ENCODE measurements at regions not wholly inside any gene's neighbourhood (a gene's known extent, or its start where the extent isn't known, plus 50 kb on each side); places are given as distances from the start of the nearest gene placed in this dataset.

- no peak for FAIRE-seq
- DNase-seq (ENCODE audit: extremely low read depth in 1 of 4, low spot score in 3 of 4): no peak
- POLR2A ChIA-PET: interaction anchor here (0.6 to 0.7 kb wide), 2 partner anchors 24 to 341 kb away, joined by 3 read pairs; partner anchors contain the start of gene PUS10
- Histone ChIP-seq H4K20me1 (replicated peaks; ENCODE audit: control insufficient read depth, insufficient read depth, low read length) (no peaks in the 10 kb centered on the region), H2AFZ (ENCODE audit: low read depth, low read length) (no peak overlapping the region), H3K4me2 (ENCODE audit: insufficient read depth, low read length) (no peak overlapping the region), H3K9me3 (replicated peaks; ENCODE audit: control insufficient read depth, insufficient read depth, low read depth, low read length) (no peaks in the 10 kb centered on the region), H3K27ac (ENCODE audit: extremely low read depth, low read depth, low read length) (no peak overlapping the region), H3K79me2 (ENCODE audit: control insufficient read depth, insufficient read depth, low read length) (no peaks in the 10 kb centered on the region), H3K36me3 (ENCODE audit: control insufficient read depth, insufficient read depth, low read length) (no peaks in the 10 kb centered on the region), H3K27me3 (ENCODE audit: control insufficient read depth in 2 of 2, insufficient read depth in 2 of 2, low read length in 2 of 2) (peaks cover 21 to 45% of the 10 kb centered on the region in 2 experiments), H3K9me1 (ENCODE audit: control insufficient read depth, insufficient read depth, low read length) (peaks cover 3% of the 10 kb centered on the region), H3K4me1 (replicated peaks in 1 of 2; ENCODE audit: control insufficient read depth in 2 of 2, insufficient read depth in 2 of 2, low read length in 2 of 2) (no peaks in the 10 kb centered on the region; a peak in 2 of 5 replicates), H3K4me3 (no peak overlapping the region), H3K9ac (ENCODE audit: insufficient read depth in 1 of 2, low read depth in 2 of 2, low read length in 2 of 2) (no peak overlapping the region)
- 2% methylated on average over 4 of the region's 4 CpGs for WGBS (ENCODE audit: insufficient coverage, low coverage, missing lambda C conversion rate)
- ATAC-seq: no peak
- TF ChIP-seq ZNF23 (CRISPR knock-in tag; IDR thresholded peaks at IDR 0.05): no peak
- no peak for TF ChIP-seq IRF2 (CRISPR knock-in tag; IDR thresholded peaks at IDR 0.05)
- TF ChIP-seq BRF2 (IDR thresholded peaks at IDR 0.05; ENCODE audit: borderline replicate concordance, insufficient read depth, insufficient read length): no peak
- no peak for TF ChIP-seq KDM1A (IDR thresholded peaks at IDR 0.05)
- TF ChIP-seq CEBPG (CRISPR knock-in tag; IDR thresholded peaks at IDR 0.05): no peak
- TF ChIP-seq CEBPG (tag; conservative IDR thresholded peaks at IDR 0.05 in 1 of 2, IDR thresholded peaks at IDR 0.05 in 1 of 2): 0 out of 4 replicates have a peak, but pooled peaks have one; percentile 11 to 19
- TF ChIP-seq RFX1 (IDR thresholded peaks at IDR 0.05): no peak
- TF ChIP-seq CEBPB (tag; IDR thresholded peaks at IDR 0.05): 0 out of 2 replicates have a peak, but pooled peaks have one; percentile 17
- no peak for TF ChIP-seq RBBP5 (IDR thresholded peaks at IDR 0.05; ENCODE audit: borderline replicate concordance, insufficient read depth, low read length, poor library complexity, severe bottlenecking)
- no peak for TF ChIP-seq PYGO2 (tag; IDR thresholded peaks at IDR 0.05)
- TF ChIP-seq SAP30 (IDR thresholded peaks at IDR 0.05; ENCODE audit: borderline replicate concordance, insufficient read depth, low read depth, low read length, poor library complexity, severe bottlenecking): no peak
- no peak for TF ChIP-seq SLC30A9 (CRISPR knock-in tag; IDR thresholded peaks at IDR 0.05)
- no peak for TF ChIP-seq SMARCA4 (IDR thresholded peaks at IDR 0.05)
- TF ChIP-seq TAF15 (IDR thresholded peaks at IDR 0.05; ENCODE audit: low read depth, low read length): no peak
- TF ChIP-seq HSF4 (CRISPR knock-in tag; IDR thresholded peaks at IDR 0.05; ENCODE audit: borderline replicate concordance): no peak
- TF ChIP-seq, protein P1, sequence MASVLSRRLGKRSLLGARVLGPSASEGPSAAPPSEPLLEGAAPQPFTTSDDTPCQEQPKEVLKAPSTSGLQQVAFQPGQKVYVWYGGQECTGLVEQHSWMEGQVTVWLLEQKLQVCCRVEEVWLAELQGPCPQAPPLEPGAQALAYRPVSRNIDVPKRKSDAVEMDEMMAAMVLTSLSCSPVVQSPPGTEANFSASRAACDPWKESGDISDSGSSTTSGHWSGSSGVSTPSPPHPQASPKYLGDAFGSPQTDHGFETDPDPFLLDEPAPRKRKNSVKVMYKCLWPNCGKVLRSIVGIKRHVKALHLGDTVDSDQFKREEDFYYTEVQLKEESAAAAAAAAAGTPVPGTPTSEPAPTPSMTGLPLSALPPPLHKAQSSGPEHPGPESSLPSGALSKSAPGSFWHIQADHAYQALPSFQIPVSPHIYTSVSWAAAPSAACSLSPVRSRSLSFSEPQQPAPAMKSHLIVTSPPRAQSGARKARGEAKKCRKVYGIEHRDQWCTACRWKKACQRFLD (CRISPR knock-in tag; IDR thresholded peaks at IDR 0.05): no peak
- no peak for TF ChIP-seq FOXP4 (CRISPR knock-in tag; IDR thresholded peaks at IDR 0.05; ENCODE audit: borderline replicate concordance)
- TF ChIP-seq ZNF124 (CRISPR knock-in tag; IDR thresholded peaks at IDR 0.05): no peak
- no TSS peak for BruUV-seq (replicated peaks)
- CTCF ChIA-PET (ENCODE audit: low intra/inter-chr PET ratio): interaction anchor here (0.6 kb wide), 1 partner anchor 344 kb away, joined by 4 read pairs; no protein-coding TSS in a partner anchor
- intact Hi-C loops (cut with micrococcal nuclease): no loop called here
- in situ Hi-C loops (cut with MboI): no loop called here
These were observed 79.2 kb upstream of the PAPOLG start for GRCh38 chr2:60676706-60677330.

All from K562 (cell line).